Heart right ventricle (tissue), 16 donors: ENCODE measurements at regions not wholly inside any gene's neighbourhood (a gene's known extent, or its start where the extent isn't known, plus 50 kb on each side); places are given as distances from the start of the nearest gene placed in this dataset.

Experiments
- ATAC-seq, 8 donors: fragments of 200-7000 bp; cut with Tn5 transposase; one replicate each; pipeline ENCODE4 v1.9.1; 2020; ENCODE audit warnings: mild to moderate bottlenecking in 8 of 8, moderate library complexity in 8 of 8, moderate number of reproducible peaks in 1 of 8
- DNase-seq, 2 donors: peaks; one replicate each; pipeline ENCODE4 v3.0.0-alpha.2; 2020
- H3K27ac ChIP-seq, 10 donors: fragments of 200-600 bp; sonication (generic) in 2 of 10; one replicate each; pipeline versions ENCODE4 v1.5.0 to v1.8.0; 2020 to 2022; ENCODE audit warnings: mild to moderate bottlenecking in 3 of 10
- H3K27me3 ChIP-seq, 7 donors: fragments of 200-600 bp; one replicate each; pipeline ENCODE4 v1.8.0; 2021 to 2022; ENCODE audit warnings: mild to moderate bottlenecking in 2 of 7
- H3K36me3 ChIP-seq, 9 donors: fragments of 200-600 bp; sonication (generic) in 1 of 9; one replicate each; pipeline versions ENCODE4 v1.5.0 to v1.8.0; 2020 to 2022; ENCODE audit warnings: mild to moderate bottlenecking in 2 of 9
- H3K4me1 ChIP-seq, 9 donors: fragments of 200-600 bp; sonication (generic) in 1 of 9; one replicate each; pipeline versions ENCODE4 v1.5.0 to v1.8.0; 2020 to 2022; ENCODE audit warnings: mild to moderate bottlenecking in 4 of 9
- H3K4me3 ChIP-seq, 10 donors: fragments of 200-600 bp; sonication (generic) in 2 of 10; one replicate each; pipeline versions ENCODE4 v1.5.0 to v1.8.0; 2020 to 2022; ENCODE audit warnings: mild to moderate bottlenecking in 7 of 10, moderate library complexity in 2 of 10
- H3K9me3 ChIP-seq, 11 donors: fragments of 200-600 bp in 10 of 11; sonication (generic) in 2 of 11; one replicate each; pipeline versions ENCODE4 v1.5.0 to v1.8.0; 2013 to 2022; ENCODE audit warnings: mild to moderate bottlenecking in 2 of 11, control low read depth in 1 of 11, moderate library complexity in 1 of 11
- CTCF ChIP-seq, 9 donors: fragments of 200-600 bp; sonication (generic) in 2 of 9; IDR thresholded peaks; one replicate each; pipeline versions ENCODE4 v1.5.0 to v1.8.0; 2021 to 2022; ENCODE audit warnings: antibody characterized with exemption in 9 of 9, mild to moderate bottlenecking in 5 of 9, moderate library complexity in 1 of 9
- WGBS, 2 donors: extraction: QIAGEN DNeasy Blood & Tissue Kit; methylation state at CpG; one replicate each; pipeline ENCODE4 v1.1.7; 2013; ENCODE audit warnings: inconsistent platforms in 1 of 2; 5-methylcytosine and 5-hydroxymethylcytosine counted together
- intact Hi-C, 10 donors: fragments of 100-400 bp; cut with DNase I; formaldehyde crosslinking; loops; one replicate each; pipeline versions ENCODE4 v1.11.1 to v1.14.2; 2022
- donor health status: Arrhythmogenic right ventricular cardiomyopathy.
- donor health status: ischemic (EF 13 %, LVEDD 7.1; RV severe dilation, severe dysfunction).
- donor health status: healthy with polysubstance abuse.
- donor health status: DM: no; HTN: yes; CAD: no.
- donor health status: DM: no; HTN: no; CAD: no.
- donor health status: ischemic (EF 25% LVEDD 6.9; RV normal size, moderate dysfunction).
- donor health status: ischemic (EF 25% LVEDD 5.7; RV mildly dilated, moderate dysfunction).
- donor health status: healthy.
- donor health status: DM: yes; HTN: yes; CAD: no.
- donor health status: Ischemic cardiomyopathy.
- donor health status: ischemic (EF 35%, LVEDD 5.7; RV mildly dilated, moderate dysfunction).
- donor health status: nonischemic (EF 11% LVEDD 7.7; RV severe dilation, severe dysfunction).
- donor health status: DM: yes; HTN: yes; CAD: no.
- donor health status: PGD.
- donor health status: ischemic (EF 29% LVEDD 5.4; RV normal size, mild dysfunction).
- donor health status: nonischemic (EF 23%, LVEDD 6.1; RV moderate dilation, normal function).

DNA sequence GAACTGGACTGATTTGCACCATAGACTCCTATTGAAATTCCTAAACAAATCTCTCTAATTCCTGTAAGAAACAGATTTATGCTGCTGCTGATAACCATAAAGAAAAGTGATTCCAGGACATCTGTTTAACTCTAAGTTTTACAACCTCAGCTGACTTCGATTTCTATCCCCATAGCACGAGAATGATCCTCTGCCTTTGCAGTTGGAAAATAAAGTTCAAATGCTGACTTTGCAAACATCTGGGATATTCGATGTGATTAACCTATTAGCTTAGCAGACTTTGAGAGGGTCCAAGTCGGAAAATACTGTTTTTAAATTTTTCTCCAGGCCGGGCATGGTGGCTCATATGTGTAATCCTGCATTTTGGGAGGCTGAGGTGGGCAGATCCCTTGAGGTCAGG is 247.3 kb downstream of the PSAT1 start:
- no peak overlapping the region for H3K4me3 ChIP-seq
- no peak for TF ChIP-seq CTCF (IDR thresholded peaks at IDR 0.05)
- H3K36me3 ChIP-seq = no peaks in the 10 kb centered on the region
- 86 to 89% methylated on average over 5 of the region's 5 CpGs for WGBS, 2 donors
- ATAC-seq (no peak), DNase-seq (no peak)
- no peaks in the 10 kb centered on the region for H3K9me3 ChIP-seq
- H3K27ac ChIP-seq = no peak overlapping the region
- intact Hi-C loops = loop anchor here in 1 of 10 donors (10.0 kb wide), 1 partner anchor 91 kb away; no protein-coding TSS in a partner anchor
- H3K27me3 ChIP-seq = peaks cover 0 to 9% (median 0%) of the 10 kb centered on the region in 7 donors
- H3K4me1 ChIP-seq = no peaks in the 10 kb centered on the region

- intact Hi-C loops = loop anchor here in 1 of 10 donors (10.0 kb wide), 1 partner anchor 87 kb away; no protein-coding TSS in a partner anchor
- peaks cover 0 to 9% (median 0%) of the 10 kb centered on the region in 7 donors for H3K27me3 ChIP-seq
- ATAC-seq = no peak
- no peak overlapping the region for H3K27ac ChIP-seq
- no peak for DNase-seq
- H3K4me3 ChIP-seq = no peak overlapping the region
- H3K9me3 ChIP-seq = no peaks in the 10 kb centered on the region
- no peaks in the 10 kb centered on the region for H3K4me1 ChIP-seq
- 80 to 94% methylated on average over 1 of the region's 1 CpG for WGBS, 2 donors
- no peaks in the 10 kb centered on the region for H3K36me3 ChIP-seq
- no peak for TF ChIP-seq CTCF (IDR thresholded peaks at IDR 0.05)
These were observed 250.9 kb downstream of the PSAT1 start for GRCh38 chr9:78547831-78548230.

GRCh38 chr9:78548670-78549069 is 251.7 kb downstream of the PSAT1 start:
- TF ChIP-seq CTCF (IDR thresholded peaks at IDR 0.05) = no peak
- no peak for ATAC-seq

DNA sequence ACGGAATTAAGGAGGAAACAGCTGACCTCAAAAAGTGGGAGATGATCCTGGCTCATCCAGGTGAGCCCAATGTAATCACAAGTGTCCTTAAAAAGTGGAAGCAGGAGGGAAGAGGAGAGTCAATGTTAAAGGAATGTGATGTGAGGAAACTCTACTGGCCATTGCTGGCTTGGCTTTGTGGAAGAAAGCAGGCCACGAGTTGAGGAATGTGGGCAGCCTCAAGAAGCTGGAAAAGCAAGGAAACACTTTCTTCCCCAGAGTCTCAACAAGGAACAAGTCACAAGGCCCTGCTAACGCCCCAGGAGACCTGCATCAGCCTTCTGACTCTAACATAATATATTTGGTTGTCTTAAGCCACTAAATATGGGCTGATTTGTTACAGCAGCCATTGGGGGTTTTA is 252.8 kb downstream of the PSAT1 start:
- DNase-seq (no peak), ATAC-seq (no peak)
- H3K4me1 ChIP-seq = no peaks in the 10 kb centered on the region
- H3K36me3 ChIP-seq = no peaks in the 10 kb centered on the region
- WGBS, 2 donors = 51 to 59% methylated on average over 3 of the region's 3 CpGs
- no peaks in the 10 kb centered on the region for H3K9me3 ChIP-seq
- intact Hi-C loops = loop anchor here in 1 of 10 donors (10.0 kb wide), 1 partner anchor 85 kb away; no protein-coding TSS in a partner anchor
- H3K27ac ChIP-seq = no peak overlapping the region
- TF ChIP-seq CTCF (IDR thresholded peaks at IDR 0.05) = no peak
- no peak overlapping the region for H3K4me3 ChIP-seq
- peaks cover 0 to 9% (median 0%) of the 10 kb centered on the region in 7 donors for H3K27me3 ChIP-seq

More at GRCh38 chr9:78548670-78549069, 251.7 kb downstream of the PSAT1 start:
- Histone ChIP-seq H3K9me3 (no peaks in the 10 kb centered on the region), H3K36me3 (no peaks in the 10 kb centered on the region), H3K27me3 (peaks cover 0 to 9% (median 0%) of the 10 kb centered on the region in 7 donors), H3K4me3 (no peak overlapping the region), H3K27ac (no peak overlapping the region), H3K4me1 (no peaks in the 10 kb centered on the region)
- 18 to 31% methylated on average over 3 of the region's 3 CpGs for WGBS, 2 donors
- intact Hi-C loops = loop anchor here in 1 of 10 donors (10.0 kb wide), 1 partner anchor 86 kb away; no protein-coding TSS in a partner anchor
- no peak for DNase-seq
